ENCODE measurements at regions not wholly inside any gene's neighbourhood (a gene's known extent, or its start where the extent isn't known, plus 50 kb on each side); places are given as distances from the start of the nearest gene placed in this dataset.

GRCh38 chr2:21452678-21453077, 328.9 kb downstream of the TDRD15 start:
- TF ChIP-seq ZNF274 (IDR thresholded peaks at IDR 0.05; ENCODE audit: low read depth, low read length) = no peak
- TF ChIP-seq SUZ12 (IDR thresholded peaks at IDR 0.05; ENCODE audit: extremely low read depth, insufficient read depth, insufficient read length) = no peak
- TF ChIP-seq YY1 (IDR thresholded peaks at IDR 0.05; ENCODE audit: insufficient read depth, insufficient read length) = no peak
